MV-4-11 (cell line): ENCODE measurements at regions not wholly inside any gene's neighbourhood (a gene's known extent, or its start where the extent isn't known, plus 50 kb on each side); places are given as distances from the start of the nearest gene placed in this dataset.
"Not testable (repeated sequence)": the region's sequence is repeated elsewhere in the genome, so short reads cannot be mapped to it uniquely, and the experiment has no call there.

ENCODE experiments used
- DNase-seq: peaks from one replicate; lab custom pipeline; 2025; lab: John Stamatoyannopoulos, UW

DNA sequence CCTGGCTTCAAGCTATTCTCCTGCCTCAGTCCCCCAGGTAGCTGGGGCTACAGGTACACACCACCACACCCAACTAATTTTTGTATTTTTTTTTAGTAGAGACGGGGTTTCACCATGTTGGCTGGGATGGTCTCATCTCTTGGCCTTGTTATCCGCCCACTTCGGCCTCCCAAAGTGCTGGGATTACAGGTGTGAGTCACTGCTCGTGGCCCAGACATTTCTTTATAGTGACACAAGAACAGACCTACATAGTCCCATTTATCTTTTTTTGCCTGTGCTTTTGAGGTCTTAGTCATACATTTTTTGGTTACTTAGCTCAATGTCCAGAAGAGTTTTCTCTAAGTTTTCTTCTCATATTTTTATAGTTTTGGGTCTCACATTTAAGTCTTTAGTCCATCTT is 247.4 kb downstream of the SYT10 start:
- DNase-seq: no peak

DNA sequence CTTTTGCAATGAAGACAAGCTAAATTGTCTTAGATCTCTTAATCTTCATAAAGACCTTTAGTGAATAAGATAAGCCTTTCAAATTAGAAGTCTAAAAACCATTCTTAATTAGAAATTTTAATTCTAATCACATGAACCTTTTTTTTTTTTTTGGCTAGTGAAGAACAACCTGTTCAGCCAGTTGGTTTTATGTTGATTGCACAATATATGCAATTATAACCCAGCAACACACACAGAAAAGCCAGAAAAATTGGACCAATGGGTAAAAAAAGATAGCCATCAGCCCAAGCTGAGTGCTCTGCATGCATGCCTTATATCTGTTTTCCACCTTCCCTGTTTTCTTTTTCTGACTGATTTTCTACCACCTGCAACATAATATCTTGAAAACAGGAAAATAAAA is 252.2 kb downstream of the SYT10 start:
- DNase-seq: no peak

DNA sequence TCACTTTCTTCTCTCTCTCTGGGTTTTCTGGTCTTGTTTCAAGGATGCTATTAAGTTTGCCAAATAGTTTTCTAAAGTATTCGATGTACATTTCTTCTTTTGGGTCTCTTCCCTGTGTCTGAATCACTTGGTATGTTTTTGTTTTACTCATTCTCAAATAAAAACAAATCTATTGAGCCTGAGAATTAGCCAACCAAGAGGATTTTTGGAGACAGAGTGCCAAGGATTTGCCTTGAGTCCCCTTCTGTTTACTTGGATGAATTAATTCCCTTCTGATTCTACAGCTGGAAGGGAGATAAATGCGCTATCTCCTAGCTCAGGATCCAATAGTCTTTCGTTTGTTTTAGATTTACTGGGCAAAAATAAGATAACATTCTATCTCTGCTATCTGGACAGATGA is 255.5 kb downstream of the SYT10 start:
- DNase-seq: no peak

DNA sequence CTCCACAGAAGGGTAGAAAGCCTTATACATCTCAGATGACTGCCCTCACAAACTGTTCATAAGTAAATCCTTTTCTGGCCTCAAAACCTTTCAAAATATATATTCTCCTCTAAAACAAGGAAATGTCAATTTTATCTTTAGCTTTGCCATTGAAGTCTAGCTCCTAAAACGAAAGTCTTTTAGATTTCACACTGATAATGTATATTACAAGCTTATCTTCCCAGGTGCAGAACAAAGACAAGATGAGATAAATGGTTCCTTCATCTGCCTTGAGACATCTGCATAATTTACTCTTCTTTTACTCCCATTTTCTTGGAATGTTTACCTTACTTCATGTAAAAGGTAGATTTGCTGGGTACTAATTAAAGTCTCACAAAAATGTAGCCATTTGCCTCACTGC is 257.1 kb downstream of the SYT10 start:
- no peak for DNase-seq

DNA sequence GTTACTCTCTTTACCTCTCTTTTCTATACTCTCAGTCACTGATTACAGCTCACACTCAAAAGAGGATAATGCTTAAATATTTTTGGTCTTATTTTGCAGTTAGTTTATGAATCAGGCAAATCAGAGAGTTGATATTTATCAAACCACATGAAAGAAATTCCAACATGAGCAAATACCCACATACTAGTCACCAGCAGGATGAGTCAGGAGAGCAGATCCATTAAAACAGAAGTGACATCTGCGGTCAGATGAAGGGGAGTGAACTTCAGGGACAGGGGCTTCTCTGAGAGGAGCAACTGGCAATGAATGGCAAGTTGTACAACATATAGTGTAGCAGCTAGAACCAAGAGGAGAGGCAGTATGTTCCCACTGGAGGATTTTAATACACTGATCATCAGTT is 258.7 kb downstream of the SYT10 start:
- DNase-seq: no peak

DNA sequence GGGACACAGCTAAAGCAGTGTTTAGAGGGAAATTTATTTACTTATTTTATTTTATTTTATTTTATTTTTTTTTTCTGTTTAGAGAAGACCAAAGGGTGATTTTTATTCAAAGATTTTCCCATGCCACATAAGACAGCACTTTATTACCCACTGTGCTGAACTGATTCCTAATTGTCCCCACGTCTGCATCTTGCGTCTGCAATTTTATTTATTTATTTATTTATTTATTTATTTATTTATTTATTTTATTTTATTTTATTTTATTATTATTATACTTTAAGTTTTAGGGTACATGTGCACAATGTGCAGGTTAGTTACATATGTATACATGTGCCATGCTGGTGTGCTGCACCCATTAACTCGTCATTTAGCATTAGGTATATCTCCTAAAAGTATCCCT is 269.7 kb upstream of the PKP2 start:
- not testable (repeated sequence) for DNase-seq

DNA sequence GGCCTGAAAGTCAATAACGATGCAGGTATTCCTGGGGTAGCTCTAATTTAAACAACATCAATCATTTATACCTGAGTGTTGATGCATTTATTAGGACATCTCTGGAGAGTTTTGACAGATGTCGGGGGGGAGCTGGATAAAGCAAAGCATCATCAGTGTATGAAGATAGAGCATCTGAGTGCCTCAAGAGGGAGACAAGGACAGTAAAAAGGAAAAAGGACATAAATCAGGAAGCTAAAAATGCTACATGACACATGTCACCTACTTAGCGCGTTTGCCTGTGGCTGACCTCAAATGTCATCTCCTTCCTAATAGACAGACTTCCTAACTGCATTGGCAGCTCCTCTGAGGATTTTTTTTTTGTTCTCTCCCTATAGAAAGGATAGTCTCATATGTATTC is 259.5 kb upstream of the PKP2 start:
- no peak for DNase-seq

DNA sequence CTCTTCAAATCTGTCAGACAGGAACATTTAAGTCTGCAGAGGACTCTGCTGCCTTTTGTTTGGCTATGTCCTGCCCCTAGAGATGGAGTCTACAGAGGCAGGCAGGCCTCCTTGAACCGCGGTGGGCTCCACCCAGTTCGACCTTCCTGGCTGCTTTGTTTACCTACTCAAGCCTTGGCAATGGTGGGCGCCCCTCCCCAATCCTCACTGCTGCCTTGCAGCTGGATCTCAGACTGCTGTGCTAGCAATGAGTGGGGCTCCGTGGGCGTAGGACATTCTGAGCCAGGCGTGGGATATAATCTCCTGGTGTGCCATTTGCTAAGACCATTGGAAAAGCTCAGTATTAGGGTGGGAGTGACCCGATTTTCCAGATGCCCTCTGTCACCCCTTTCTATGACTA is 250.7 kb upstream of the PKP2 start:
- not testable (repeated sequence) for DNase-seq

DNA sequence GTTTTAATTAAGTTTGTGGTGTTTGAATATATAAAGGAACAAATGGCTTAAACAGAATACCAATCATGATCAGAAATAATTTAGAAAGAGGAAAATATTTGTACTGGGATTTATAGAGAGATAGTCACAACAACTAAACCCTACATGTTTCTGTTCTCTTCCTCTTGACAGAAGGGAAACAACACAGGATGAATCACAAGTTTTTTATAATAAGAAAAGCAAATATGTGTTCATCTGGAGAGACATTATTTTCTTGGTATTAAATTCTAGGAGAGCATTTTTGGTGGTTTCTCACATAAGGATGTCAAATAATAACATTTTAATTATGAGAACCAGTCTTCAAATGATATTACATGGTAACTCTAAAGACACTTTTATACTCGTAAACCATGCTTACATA is 232.9 kb upstream of the PKP2 start:
- DNase-seq: no peak

DNA sequence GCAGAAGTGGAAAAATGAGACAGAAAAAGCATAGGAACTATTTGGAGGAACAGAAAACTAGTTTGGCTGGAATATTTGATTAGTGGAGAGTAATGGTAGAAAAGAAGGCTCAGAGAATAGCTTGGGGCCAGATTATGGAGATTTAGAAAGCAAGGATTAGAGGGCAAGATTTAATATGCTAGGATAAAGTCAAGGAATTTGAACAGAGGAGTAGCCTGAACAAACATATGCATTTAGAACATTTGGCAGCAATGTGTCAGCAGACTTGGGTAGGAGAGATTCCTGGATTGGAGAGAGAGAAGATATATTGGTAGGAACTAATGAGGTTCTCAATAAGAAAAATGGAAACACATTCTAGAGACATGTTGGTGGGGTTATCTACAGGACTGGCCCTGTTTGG is 229.2 kb upstream of the PKP2 start:
- DNase-seq: no peak

DNA sequence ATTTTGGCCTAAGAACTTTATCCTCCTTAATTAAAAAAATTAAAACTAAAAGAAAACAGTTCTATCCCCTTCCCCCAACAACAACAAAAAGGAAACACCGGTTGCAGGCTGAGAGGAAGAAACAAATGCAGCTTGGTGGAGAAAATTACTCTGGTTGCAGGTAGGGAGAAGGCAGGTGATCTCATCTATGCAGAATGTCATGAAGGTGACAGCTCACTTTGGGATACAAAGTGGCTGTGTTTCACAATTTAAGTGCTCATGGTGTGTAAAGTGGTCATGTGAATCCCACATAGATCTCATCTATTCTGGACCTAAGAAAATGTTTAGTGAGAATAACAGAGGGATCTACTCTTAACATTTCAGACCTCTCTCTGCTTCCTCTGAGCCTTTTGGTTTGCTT is 219.7 kb upstream of the PKP2 start:
- DNase-seq: no peak

DNA sequence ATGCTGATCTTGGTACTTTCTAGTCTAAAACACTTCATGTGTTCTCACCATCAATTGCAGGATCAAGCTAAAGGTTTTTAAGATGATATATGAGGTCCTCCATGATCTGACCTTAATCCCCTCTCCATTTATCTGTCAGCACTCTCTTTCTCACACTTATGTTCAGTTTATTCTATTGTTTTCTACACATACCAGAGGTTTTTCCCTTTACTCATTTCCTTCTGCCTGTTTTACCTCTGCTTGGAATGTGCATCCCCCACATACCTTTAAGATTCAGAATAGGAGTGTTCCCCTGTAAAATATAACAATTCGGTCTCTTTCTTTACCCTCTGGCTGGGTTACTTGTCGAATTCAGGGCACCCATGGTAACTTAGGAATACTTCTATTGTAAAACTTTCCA is 219.1 kb upstream of the PKP2 start:
- DNase-seq: no peak

DNA sequence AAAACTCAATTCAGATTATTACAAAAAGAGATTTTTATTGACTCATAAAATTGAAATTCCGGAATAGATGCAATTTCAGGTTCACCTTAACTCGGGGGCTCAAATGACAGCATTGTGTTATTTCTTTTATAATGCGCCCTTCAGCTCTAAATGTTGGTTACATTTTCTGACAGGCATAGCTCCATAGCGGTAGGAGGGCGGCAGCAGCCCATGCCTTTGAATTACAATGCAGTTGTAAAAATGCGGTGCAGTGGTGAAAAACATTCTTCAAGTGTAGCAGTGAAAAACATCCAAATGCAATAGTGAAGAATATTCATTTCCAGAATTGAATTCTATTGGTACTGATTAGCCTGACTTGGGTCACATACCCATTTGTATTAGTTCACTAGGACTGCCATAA is 215.3 kb upstream of the PKP2 start:
- no peak for DNase-seq

DNA sequence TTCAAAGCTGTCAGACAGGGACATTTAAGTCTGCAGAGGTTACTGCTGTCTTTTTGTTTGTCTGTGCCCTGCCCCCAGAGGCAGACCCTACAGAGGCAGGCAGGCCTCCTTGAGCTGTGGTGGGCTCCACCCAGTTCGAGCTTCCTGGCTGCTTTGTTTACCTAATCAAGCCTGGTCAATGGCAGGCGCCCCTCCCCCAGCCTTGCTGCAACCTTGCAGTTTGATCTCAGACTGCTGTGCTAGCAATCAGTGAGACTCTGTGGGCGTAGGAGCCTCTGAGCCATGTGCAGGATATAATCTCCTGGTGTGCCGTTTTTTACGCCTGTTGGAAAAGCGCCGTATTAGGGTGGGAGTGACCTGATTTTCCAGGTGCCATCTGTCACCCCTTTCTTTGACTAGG is 211.2 kb upstream of the PKP2 start:
- not testable (repeated sequence) for DNase-seq

DNA sequence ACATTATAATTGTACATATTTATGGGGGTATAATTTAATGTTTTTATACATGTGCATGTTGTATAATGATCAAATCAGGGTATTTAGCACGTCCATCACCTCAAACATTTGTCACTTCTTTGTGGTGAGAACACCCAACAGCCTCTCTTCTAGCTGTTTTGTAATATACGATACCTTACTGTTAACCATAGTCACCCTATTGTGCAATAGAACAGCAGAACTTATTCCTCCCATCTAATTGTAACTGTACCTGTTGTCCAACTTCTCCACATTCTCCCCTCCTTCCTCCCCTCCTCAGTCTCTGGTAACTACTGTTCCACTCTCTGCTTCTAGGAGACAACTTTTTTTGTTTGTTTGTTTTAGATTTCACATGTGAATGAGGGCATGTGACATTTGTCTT is 197.0 kb upstream of the PKP2 start:
- DNase-seq: no peak

DNA sequence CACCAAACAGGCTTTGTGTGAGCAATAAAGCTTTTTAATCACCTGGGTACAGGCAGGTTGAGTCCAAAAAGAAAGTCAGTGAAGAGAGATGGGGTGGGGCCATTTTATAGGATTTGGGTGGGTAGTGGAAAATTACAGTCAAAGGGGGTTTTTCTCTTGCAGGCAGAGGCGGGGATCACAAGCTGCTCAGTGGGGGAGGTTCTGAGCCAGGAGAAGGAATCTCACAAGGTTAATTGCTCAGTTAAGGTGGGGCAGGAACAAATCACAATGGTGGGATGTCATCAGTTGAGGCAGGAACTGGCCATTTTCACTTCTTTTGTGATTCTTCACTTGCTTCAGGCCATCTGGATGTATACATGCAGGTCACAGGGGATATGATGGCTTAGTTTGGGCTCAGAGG is 191.3 kb upstream of the PKP2 start:
- not testable (repeated sequence) for DNase-seq

DNA sequence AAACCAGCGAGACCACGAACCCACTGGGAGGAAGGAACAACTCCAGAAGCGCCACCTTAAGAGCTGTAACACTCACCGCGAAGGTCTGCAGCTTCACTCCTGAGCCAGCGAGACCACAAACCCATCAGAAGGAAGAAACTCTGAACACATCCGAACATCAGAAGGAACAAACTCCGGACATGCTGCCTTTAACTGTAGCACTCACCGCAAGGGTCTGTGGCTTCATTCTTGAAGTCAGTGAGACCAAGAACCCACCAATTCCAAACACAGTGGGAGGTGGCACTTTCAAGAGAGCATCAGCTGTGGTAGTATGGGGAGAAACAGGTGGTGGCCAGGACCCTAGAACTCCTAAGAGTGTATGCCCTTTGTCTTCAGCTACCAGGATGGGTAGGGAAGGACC is 179.8 kb upstream of the PKP2 start:
- DNase-seq: not testable (repeated sequence)

DNA sequence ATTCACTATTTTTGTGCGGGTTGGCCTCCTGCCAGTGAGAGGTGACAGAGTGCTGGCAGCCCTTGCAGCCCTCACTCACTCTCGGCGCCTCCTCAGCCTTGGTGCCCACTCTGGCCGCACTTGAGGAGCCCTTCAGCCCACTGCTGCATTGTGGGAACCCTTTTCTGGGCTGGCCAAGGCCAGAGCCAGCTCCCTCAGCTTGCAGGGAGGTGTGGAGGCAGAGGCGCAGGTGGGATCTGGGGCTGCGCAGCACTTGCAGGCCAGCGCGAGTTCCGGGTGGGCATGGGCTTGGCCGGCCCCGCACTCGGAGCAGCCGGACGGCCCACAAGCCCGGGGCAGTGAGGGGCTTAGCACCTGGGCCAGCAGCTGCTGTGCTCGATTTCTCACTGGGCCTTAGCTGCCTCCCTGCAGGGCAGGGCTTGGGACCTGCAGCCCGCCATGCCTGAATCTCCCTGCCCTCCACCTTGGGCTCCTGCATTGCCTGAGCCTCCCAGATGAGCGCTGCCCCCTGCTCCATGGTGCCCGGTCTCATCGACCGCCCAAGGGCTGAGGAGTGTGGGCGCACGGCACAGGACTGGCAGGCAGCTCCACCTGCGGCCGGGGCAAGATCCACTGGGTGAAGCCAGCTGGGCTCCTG is 178.7 kb upstream of the PKP2 start:
- DNase-seq: not testable (repeated sequence)

DNA sequence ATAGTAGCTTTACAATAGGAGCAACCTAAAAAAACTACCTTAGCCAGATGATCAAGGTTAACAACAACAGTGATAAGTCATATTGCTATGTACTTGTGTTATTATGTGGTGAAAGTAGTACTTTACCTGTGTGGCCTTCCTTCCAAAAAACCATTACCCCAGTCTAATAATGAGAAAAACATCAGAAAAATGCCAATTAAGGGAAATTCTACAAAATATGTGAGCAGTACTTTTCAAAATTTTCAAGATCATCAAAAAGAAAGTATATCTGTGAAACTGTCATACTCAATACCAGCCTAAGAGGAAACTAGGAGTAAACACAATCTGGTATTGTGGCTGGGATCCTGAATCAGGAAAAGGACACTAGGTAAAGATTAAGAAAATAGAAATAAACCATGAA is 165.3 kb upstream of the PKP2 start:
- DNase-seq: no peak

DNA sequence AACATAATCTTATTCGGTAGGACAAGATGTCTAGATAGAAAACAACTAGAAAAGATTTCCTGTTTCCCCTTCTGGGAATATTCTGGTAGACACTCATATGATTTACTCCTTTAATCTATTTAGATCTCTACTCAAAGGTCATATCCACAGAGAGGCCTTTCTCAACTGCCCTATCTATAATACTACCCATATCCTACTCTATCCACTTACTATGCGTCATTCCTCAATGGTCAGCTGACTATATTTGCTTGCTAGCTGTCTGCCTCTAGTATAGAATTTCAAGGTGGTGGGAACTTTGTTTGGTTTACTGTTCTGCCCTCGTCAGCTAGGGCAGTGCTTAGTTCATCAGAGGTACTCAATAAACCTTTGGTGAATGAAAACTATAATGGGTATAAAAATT is 157.8 kb upstream of the PKP2 start:
- no peak for DNase-seq

DNA sequence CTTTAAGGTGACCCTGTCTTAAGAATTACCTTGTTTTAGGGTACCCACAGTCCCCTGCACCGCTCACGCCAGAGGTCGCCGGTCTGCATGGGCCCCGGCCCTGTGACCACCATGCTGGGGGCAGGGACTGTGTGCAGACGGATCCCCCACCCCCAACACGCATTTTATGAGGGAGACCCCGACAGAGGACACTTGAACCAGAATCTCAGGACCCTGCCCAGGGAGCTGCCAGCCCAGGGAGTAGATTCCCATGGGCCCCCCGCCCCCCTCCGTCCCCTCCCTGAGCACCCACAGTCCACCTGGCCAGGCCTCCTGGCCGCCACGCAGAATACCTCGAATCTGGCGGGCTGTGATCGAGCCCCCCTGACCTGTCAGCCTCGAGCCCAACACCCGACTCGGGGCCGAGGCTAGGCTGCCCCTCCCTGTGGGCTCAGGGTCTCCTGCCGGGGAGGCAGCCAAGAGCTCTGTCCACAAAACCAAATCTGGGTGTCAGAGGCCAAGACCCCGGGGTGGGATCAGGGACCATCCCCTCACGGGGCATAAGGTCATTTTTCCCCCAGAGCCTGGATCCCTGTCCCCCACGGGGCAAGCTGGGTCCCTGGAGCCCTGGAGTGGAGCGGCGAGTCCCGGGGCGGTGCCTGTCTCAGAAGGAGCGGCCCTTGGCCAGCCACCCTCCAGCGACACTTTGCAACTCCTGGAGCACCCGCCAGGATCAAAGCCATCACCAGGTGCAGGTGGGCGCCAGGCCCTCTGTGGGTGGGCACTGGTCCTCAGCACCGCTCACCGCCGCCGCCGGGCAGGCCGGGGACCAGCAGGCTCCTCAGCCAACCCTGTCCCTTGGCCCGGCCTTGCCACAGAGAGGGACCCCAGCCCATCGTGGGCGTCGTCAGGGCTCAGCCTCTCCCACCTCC is 155.8 kb upstream of the PKP2 start:
- no peak for DNase-seq

DNA sequence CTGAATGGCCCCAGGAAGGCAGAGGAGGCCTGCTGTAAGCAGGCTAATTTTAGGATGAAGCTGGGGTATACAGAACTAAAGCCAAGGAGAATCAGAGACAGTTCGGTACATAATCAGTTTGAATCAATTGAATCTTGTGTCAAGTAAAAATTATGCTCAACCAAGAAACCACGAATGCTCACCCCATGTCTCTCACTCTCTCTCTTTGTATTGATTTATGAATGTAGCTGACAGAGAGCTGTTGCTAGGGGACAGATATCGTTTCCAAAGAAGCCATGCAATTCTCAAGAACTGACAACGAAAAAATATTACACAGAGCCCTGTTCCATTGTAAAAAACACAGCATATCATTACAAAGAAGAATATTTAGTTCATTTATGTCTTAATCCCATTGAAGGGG is 151.1 kb upstream of the PKP2 start:
- DNase-seq: no peak

DNA sequence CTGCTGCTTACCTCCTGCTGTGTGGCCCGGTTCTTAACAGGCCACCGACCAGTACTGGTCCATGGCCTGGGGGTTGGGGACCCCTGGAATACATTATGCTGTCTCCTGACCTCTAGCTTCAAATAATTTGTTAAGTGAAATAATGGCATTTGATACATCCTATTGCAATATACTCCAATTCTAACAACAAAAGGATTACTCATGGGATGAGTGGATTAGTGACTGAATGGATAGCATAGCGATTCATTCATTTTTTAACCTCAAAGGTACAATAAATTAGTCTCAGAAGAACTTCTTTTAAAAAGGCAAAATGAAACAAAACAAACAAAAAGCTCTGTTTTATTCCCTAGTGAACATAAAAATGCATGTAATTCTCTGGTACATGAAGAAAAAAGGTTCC is 147.9 kb upstream of the PKP2 start:
- no peak for DNase-seq

DNA sequence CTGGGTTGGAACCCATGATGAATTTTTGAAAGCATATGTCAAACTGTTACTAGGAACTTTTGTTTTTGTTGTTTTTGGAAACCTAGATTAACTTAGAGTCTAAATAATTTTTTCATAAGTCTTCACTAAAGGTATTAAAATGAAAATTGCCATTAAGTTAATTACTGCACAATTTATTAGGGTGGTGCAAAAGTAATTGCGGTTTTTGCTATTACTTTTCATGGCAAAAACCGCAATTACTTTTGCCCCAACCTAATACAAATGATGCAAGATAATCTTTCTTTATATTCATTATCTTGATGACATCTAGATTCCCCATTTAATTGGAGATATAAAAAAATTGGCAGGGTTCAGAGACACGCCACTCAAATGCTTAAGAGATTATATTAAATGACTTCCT is 145.0 kb upstream of the PKP2 start:
- no peak for DNase-seq
